GM12878 (cell line): ENCODE measurements at regions not wholly inside any gene's neighbourhood (a gene's known extent, or its start where the extent isn't known, plus 50 kb on each side); places are given as distances from the start of the nearest gene placed in this dataset.

Experiments
- ATAC-seq: fragments of 200-7000 bp; cut with Tn5 transposase; 3 replicates; pipeline ENCODE4 v1.9.1; 2020; ENCODE audit warnings: mild to moderate bottlenecking, moderate library complexity
- BruUV-seq: library from RNA; stranded (reverse); fragments of 400-500 nt; replicated peaks from 2 replicates; lab custom pipeline; 2021; lab: Mats Ljungman, UMichigan
- CTCF ChIA-PET: fragments of 300-600 bp; sonication (Branson Sonifier 250); formaldehyde crosslinking; extraction: SDS; loops from one replicate; lab custom pipeline; 2021; ENCODE audit warnings: inconsistent platforms; lab: Yijun Ruan, JAX
- POLR2A ChIA-PET: fragments of 350-600 bp; formaldehyde crosslinking; extraction: SDS; loops from one replicate; lab custom pipeline; 2021; ENCODE audit warnings: inconsistent platforms; lab: Charles Lee
- RAD21 ChIA-PET: fragments of 300-600 bp; sonication (Branson Sonifier 250); formaldehyde crosslinking; loops from one replicate; lab custom pipeline; 2023; ENCODE audit warnings: antibody characterized with exemption; ENCODE audit not compliant: unreplicated experiment; lab: Charles Lee
- SMC1A ChIA-PET: fragments of 300-600 bp; sonication (Branson Sonifier 250); formaldehyde crosslinking; loops from one replicate; lab custom pipeline; 2023; ENCODE audit not compliant: unreplicated experiment, uncharacterized antibody; lab: Charles Lee
- DNase-seq: peaks from one replicate; pipeline ENCODE4 v3.0.0-alpha.2; 2011; ENCODE audit warnings: low read depth, low spot score
- FAIRE-seq: peaks from 3 replicates; lab custom pipeline; 2011; peaks lifted over from hg19 to GRCh38; lab: Jason Lieb, UNC
- H2AFZ ChIP-seq: 2 replicates; pipeline ENCODE4 v1.6.0; 2011; ENCODE audit warnings: low read depth, low read length, control low read depth; ENCODE audit not compliant: control insufficient read depth
- H3K27ac ChIP-seq: 2 replicates; pipeline ENCODE4 v1.5.1; 2011; ENCODE audit warnings: control low read depth; ENCODE audit not compliant: control insufficient read depth, insufficient read depth
- H3K27me3 ChIP-seq, 2 experiments: replicated peaks in 1 of 2; 2 replicates each; pipeline versions ENCODE4 v1.6.0 to v1.6.1; 2011; ENCODE audit warnings: low read length in 1 of 2; ENCODE audit not compliant: control insufficient read depth in 2 of 2, insufficient read depth in 2 of 2
- H3K36me3 ChIP-seq, 2 experiments: 2 replicates each; pipeline ENCODE4 v1.5.1; 2011; ENCODE audit warnings: low read length in 1 of 2; ENCODE audit not compliant: control insufficient read depth in 2 of 2, insufficient read depth in 2 of 2
- H3K4me1 ChIP-seq: 2 replicates; pipeline ENCODE4 v1.6.1; 2011; ENCODE audit warnings: mild to moderate bottlenecking, low read length, moderate library complexity, mixed read lengths; ENCODE audit not compliant: control insufficient read depth, insufficient read depth
- H3K4me2 ChIP-seq: 2 replicates; pipeline ENCODE4 v1.6.0; 2011; ENCODE audit warnings: control low read depth; ENCODE audit not compliant: control insufficient read depth, insufficient read depth
- H3K4me3 ChIP-seq: fragments of 200-600 bp; sonication (generic); 2 replicates; pipeline ENCODE4 v1.5.1; 2016
- H3K79me2 ChIP-seq: 2 replicates; pipeline ENCODE4 v1.6.0; 2011; ENCODE audit warnings: low read length; ENCODE audit not compliant: control insufficient read depth, insufficient read depth
- H3K9ac ChIP-seq: 2 replicates; pipeline ENCODE4 v1.8.0; 2011; ENCODE audit warnings: low read length, control low read depth, mixed read lengths; ENCODE audit not compliant: control insufficient read depth, insufficient read depth
- H3K9me3 ChIP-seq: replicated peaks from 3 replicates; pipeline ENCODE4 v1.5.1; 2011; ENCODE audit warnings: mild to moderate bottlenecking, low read length; ENCODE audit not compliant: control insufficient read depth, insufficient read depth
- H4K20me1 ChIP-seq: 2 replicates; pipeline ENCODE4 v1.6.0; 2011; ENCODE audit not compliant: control insufficient read depth, insufficient read depth
- CBFB ChIP-seq: IDR thresholded peaks from 2 replicates; pipeline ENCODE4 v1.6.1; 2016; ENCODE audit warnings: antibody characterized with exemption, low read depth
- CHD4 ChIP-seq: fragments of 200-600 bp; sonication (generic); IDR thresholded peaks from 2 replicates; pipeline ENCODE4 v1.6.1; 2016; ENCODE audit warnings: mild to moderate bottlenecking
- DPF2 ChIP-seq: fragments of 450-650 bp; IDR thresholded peaks from 2 replicates; pipeline ENCODE4 v1.6.1; 2017; ENCODE audit warnings: mild to moderate bottlenecking
- ELK1 ChIP-seq: IDR thresholded peaks from 2 replicates; pipeline ENCODE4 v1.6.1; 2012; ENCODE audit warnings: low read depth, low read length, improper control_type of control experiment
- EP300 ChIP-seq, 2 experiments: fragments of 150-350 bp in 1 of 2; IDR thresholded peaks; 2 replicates each; pipeline ENCODE4 v1.6.1; 2011 to 2012; ENCODE audit warnings: low read depth in 2 of 2, low read length in 2 of 2, borderline replicate concordance in 1 of 2, improper control_type of control experiment in 1 of 2, inconsistent platforms in 1 of 2; ENCODE audit not compliant: control insufficient read depth in 1 of 2
- GABPA ChIP-seq: IDR thresholded peaks from 2 replicates; pipeline ENCODE4 v1.6.1; 2014; ENCODE audit warnings: antibody characterized with exemption, low read depth, mild to moderate bottlenecking, inconsistent platforms
- IKZF2 ChIP-seq, 2 experiments: fragments of 450-650 bp; IDR thresholded peaks; 2 replicates each; pipeline ENCODE4 v1.6.1; 2017; ENCODE audit warnings: mild to moderate bottlenecking in 2 of 2, moderate library complexity in 2 of 2
- MEF2A ChIP-seq: IDR thresholded peaks from 2 replicates; pipeline ENCODE4 v1.6.1; 2011; ENCODE audit warnings: low read depth, mild to moderate bottlenecking, low read length, moderate library complexity; ENCODE audit not compliant: insufficient read depth
- PRDM15 ChIP-seq: fragments of 450-650 bp; formaldehyde crosslinking; IDR thresholded peaks from 2 replicates; pipeline ENCODE4 v1.4.0; 2020; ENCODE audit warnings: mild to moderate bottlenecking, moderate library complexity
- SMAD1 ChIP-seq: fragments of 450-650 bp; IDR thresholded peaks from 2 replicates; pipeline ENCODE4 v1.6.1; 2018; ENCODE audit warnings: mild to moderate bottlenecking, low read depth; ENCODE audit not compliant: partially characterized antibody
- SREBF2 ChIP-seq: IDR thresholded peaks from 2 replicates; pipeline ENCODE4 v1.6.1; 2012; ENCODE audit warnings: mild to moderate bottlenecking, low read length
- STAT1 ChIP-seq: fragments of 450-650 bp; conservative IDR thresholded peaks from 2 replicates; pipeline ENCODE4 v1.6.1; 2014; ENCODE audit warnings: antibody characterized with exemption, mild to moderate bottlenecking
- STAT3 ChIP-seq: IDR thresholded peaks from 2 replicates; pipeline ENCODE4 v1.6.1; 2011; ENCODE audit warnings: low read depth, low read length, improper control_type of control experiment
- ZBED1 ChIP-seq: IDR thresholded peaks from 2 replicates; pipeline ENCODE4 v1.6.1; 2016; ENCODE audit warnings: borderline replicate concordance
- ZBTB40 ChIP-seq: fragments of 450-650 bp; IDR thresholded peaks from 2 replicates; pipeline ENCODE4 v1.6.1; 2016; ENCODE audit warnings: mild to moderate bottlenecking, moderate library complexity, borderline replicate concordance
- in situ Hi-C: fragments of 300-500 bp; cut with MboI; formaldehyde crosslinking; loops from 9 replicates; pipeline ENCODE4 v1.14.3; 2018; ENCODE audit warnings: mixed read lengths
- intact Hi-C: fragments of 100-400 bp; cut with micrococcal nuclease; formaldehyde crosslinking; loops from one replicate; pipeline ENCODE4 v1.14.2; 2022; ENCODE audit not compliant: unreplicated experiment

GRCh38 chr12:20017802-20018201 lies 350.5 kb upstream of the PDE3A start:
- no peaks in the 10 kb centered on the region for H3K9me3 ChIP-seq
- H3K9ac ChIP-seq, result no peak overlapping the region
- CTCF ChIA-PET, result no interaction called here
- H3K4me3 ChIP-seq, result no peak overlapping the region
- BruUV-seq, result no TSS peak
- ATAC-seq (no peak), FAIRE-seq (no peak), DNase-seq (no peak)
- H3K79me2 ChIP-seq, result no peaks in the 10 kb centered on the region
- in situ Hi-C loops (no loop called here), intact Hi-C loops (no loop called here)
- POLR2A ChIA-PET, result no interaction called here
- H3K4me2 ChIP-seq, result no peak overlapping the region
- H3K27ac ChIP-seq, result no peak overlapping the region
- no peaks in the 10 kb centered on the region for H3K4me1 ChIP-seq
- RAD21 ChIA-PET, result no interaction called here
- H2AFZ ChIP-seq, result no peak overlapping the region
- TF ChIP-seq GABPA (no peak), STAT3 (no peak), MEF2A (no peak), PRDM15 (CRISPR knock-in tag) (no peak), IKZF2 (IDR thresholded peaks at IDR 0.05) (no peak), CBFB (no peak), SMAD1 (no peak), ZBTB40 (no peak), DPF2 (no peak), ELK1 (no peak), STAT1 (no peak), EP300 (IDR thresholded peaks at IDR 0.05; ENCODE audit: borderline replicate concordance in 1 of 2, control insufficient read depth in 1 of 2, low read depth in 2 of 2, low read length in 2 of 2) (no peak), ZBED1 (no peak), SREBF2 (no peak), CHD4 (no peak)
- no peaks in the 10 kb centered on the region for H4K20me1 ChIP-seq
- H3K27me3 ChIP-seq, result no peaks in the 10 kb centered on the region
- SMC1A ChIA-PET, result no interaction called here
- no peaks in the 10 kb centered on the region for H3K36me3 ChIP-seq
